ENCODE measurements at regions not wholly inside any gene's neighbourhood (a gene's known extent, or its start where the extent isn't known, plus 50 kb on each side); places are given as distances from the start of the nearest gene placed in this dataset.
A peak's percentile ranks its signal among the peaks of the same experiment; 100 is the strongest.
"Not testable (repeated sequence)": the region's sequence is repeated elsewhere in the genome, so short reads cannot be mapped to it uniquely, and the experiment has no call there.

- H3K79me2 ChIP-seq (ENCODE audit: insufficient read depth, low read length); H4K20me1 ChIP-seq (ENCODE audit: insufficient read depth, low read length); H3K4me1 ChIP-seq (ENCODE audit: insufficient read depth, low read length); DNase-seq (ENCODE audit: insufficient read length, low spot score, missing footprints); H3K27ac ChIP-seq (ENCODE audit: low read depth, low read length); H3K36me3 ChIP-seq (ENCODE audit: insufficient read depth, low read length); H3K4me2 ChIP-seq (ENCODE audit: insufficient read depth, low read length); H2AFZ ChIP-seq (ENCODE audit: low read length); H3K9me3 ChIP-seq (ENCODE audit: low read depth, low read length); H3K27me3 ChIP-seq (ENCODE audit: insufficient read depth, low read length); H3K4me3 ChIP-seq (ENCODE audit: insufficient read depth, low read length): not testable (repeated sequence)
Measured at GRCh38 chr6:26720663-26721218, 61.2 kb upstream of the ZNF322 start.

- H3K9me3 ChIP-seq (ENCODE audit: low read depth, low read length); H3K36me3 ChIP-seq (ENCODE audit: insufficient read depth, low read length); H4K20me1 ChIP-seq (ENCODE audit: insufficient read depth, low read length); H3K79me2 ChIP-seq (ENCODE audit: insufficient read depth, low read length); H3K4me2 ChIP-seq (ENCODE audit: insufficient read depth, low read length); H3K27ac ChIP-seq (ENCODE audit: low read depth, low read length); H3K4me3 ChIP-seq (ENCODE audit: insufficient read depth, low read length); DNase-seq (ENCODE audit: insufficient read length, low spot score, missing footprints); H2AFZ ChIP-seq (ENCODE audit: low read length); H3K27me3 ChIP-seq (ENCODE audit: insufficient read depth, low read length); H3K4me1 ChIP-seq (ENCODE audit: insufficient read depth, low read length): not testable (repeated sequence)
Measured at GRCh38 chr6:26730019-26730766, 70.6 kb upstream of the ZNF322 start.

GRCh38 chr6:26734776-26735472, 75.4 kb upstream of the ZNF322 start:
- not testable (repeated sequence) for H3K27ac ChIP-seq (ENCODE audit: low read depth, low read length); H3K27me3 ChIP-seq (ENCODE audit: insufficient read depth, low read length); H3K36me3 ChIP-seq (ENCODE audit: insufficient read depth, low read length); H3K9me3 ChIP-seq (ENCODE audit: low read depth, low read length); H3K4me2 ChIP-seq (ENCODE audit: insufficient read depth, low read length); H4K20me1 ChIP-seq (ENCODE audit: insufficient read depth, low read length); H3K4me1 ChIP-seq (ENCODE audit: insufficient read depth, low read length); H2AFZ ChIP-seq (ENCODE audit: low read length); DNase-seq (ENCODE audit: insufficient read length, low spot score, missing footprints); H3K4me3 ChIP-seq (ENCODE audit: insufficient read depth, low read length); H3K79me2 ChIP-seq (ENCODE audit: insufficient read depth, low read length)

GRCh38 chr6:26739811-26740210, 80.3 kb upstream of the ZNF322 start:
- no peak overlapping the region for H3K4me3 ChIP-seq (ENCODE audit: insufficient read depth, low read length)
- H3K27me3 ChIP-seq (ENCODE audit: insufficient read depth, low read length) = peaks cover 10% of the 10 kb centered on the region
- H3K79me2 ChIP-seq (ENCODE audit: insufficient read depth, low read length) = no peaks in the 10 kb centered on the region
- no peaks in the 10 kb centered on the region for H3K4me1 ChIP-seq (ENCODE audit: insufficient read depth, low read length)
- H2AFZ ChIP-seq (ENCODE audit: low read length) = no peak overlapping the region
- no peak for TF ChIP-seq CTCF (IDR thresholded peaks at IDR 0.05; ENCODE audit: extremely low read depth, low read depth, low read length)
- H3K36me3 ChIP-seq (ENCODE audit: insufficient read depth, low read length) = no peaks in the 10 kb centered on the region
- H4K20me1 ChIP-seq (ENCODE audit: insufficient read depth, low read length) = no peaks in the 10 kb centered on the region
- H3K4me2 ChIP-seq (ENCODE audit: insufficient read depth, low read length) = no peak overlapping the region
- no peak for DNase-seq (ENCODE audit: insufficient read length, low spot score, missing footprints)
- no peak overlapping the region for H3K27ac ChIP-seq (ENCODE audit: low read depth, low read length)
- no peaks in the 10 kb centered on the region for H3K9me3 ChIP-seq (ENCODE audit: low read depth, low read length)

GRCh38 chr6:26743157-26743821, 83.7 kb upstream of the ZNF322 start:
- Histone ChIP-seq H3K4me2 (ENCODE audit: insufficient read depth, low read length) (peak overlapping the region; percentile 73), H3K36me3 (ENCODE audit: insufficient read depth, low read length) (no peaks in the 10 kb centered on the region), H3K27me3 (ENCODE audit: insufficient read depth, low read length) (peaks cover 20% of the 10 kb centered on the region), H3K4me3 (ENCODE audit: insufficient read depth, low read length) (peak overlapping the region; percentile 46), H3K4me1 (ENCODE audit: insufficient read depth, low read length) (no peaks in the 10 kb centered on the region), H3K27ac (ENCODE audit: low read depth, low read length) (no peak overlapping the region), H2AFZ (ENCODE audit: low read length) (no peak overlapping the region), H4K20me1 (ENCODE audit: insufficient read depth, low read length) (no peaks in the 10 kb centered on the region), H3K79me2 (ENCODE audit: insufficient read depth, low read length) (no peaks in the 10 kb centered on the region), H3K9me3 (ENCODE audit: low read depth, low read length) (no peaks in the 10 kb centered on the region)
- no peak for TF ChIP-seq CTCF (IDR thresholded peaks at IDR 0.05; ENCODE audit: extremely low read depth, low read depth, low read length)
- DNase-seq (ENCODE audit: insufficient read length, low spot score, missing footprints) = peak; percentile 62

Data from osteoblast (primary cell).